ENCODE measurements at regions not wholly inside any gene's neighbourhood (a gene's known extent, or its start where the extent isn't known, plus 50 kb on each side); places are given as distances from the start of the nearest gene placed in this dataset.

- Histone ChIP-seq H3K4me1 (replicated peaks in 1 of 2; ENCODE audit: control insufficient read depth in 2 of 2, insufficient read depth in 2 of 2, low read length in 2 of 2) (no peaks in the 10 kb centered on the region), H3K9ac (ENCODE audit: insufficient read depth in 1 of 2, low read depth in 2 of 2, low read length in 2 of 2) (no peak overlapping the region), H3K4me3 (no peak overlapping the region), H3K9me1 (ENCODE audit: control insufficient read depth, insufficient read depth, low read length) (no peaks in the 10 kb centered on the region), H2AFZ (ENCODE audit: low read depth, low read length) (no peak overlapping the region), H3K36me3 (ENCODE audit: control insufficient read depth, insufficient read depth, low read length) (no peaks in the 10 kb centered on the region), H3K9me3 (replicated peaks; ENCODE audit: control insufficient read depth, insufficient read depth, low read depth, low read length) (no peaks in the 10 kb centered on the region), H4K20me1 (replicated peaks; ENCODE audit: control insufficient read depth, insufficient read depth, low read length) (no peaks in the 10 kb centered on the region), H3K27ac (ENCODE audit: extremely low read depth, low read depth, low read length) (no peak overlapping the region), H3K27me3 (ENCODE audit: control insufficient read depth in 2 of 2, insufficient read depth in 2 of 2, low read length in 2 of 2) (no peaks in the 10 kb centered on the region), H3K79me2 (ENCODE audit: control insufficient read depth, insufficient read depth, low read length) (no peaks in the 10 kb centered on the region), H3K4me2 (ENCODE audit: insufficient read depth, low read length) (no peak overlapping the region)
- BruUV-seq (replicated peaks): no TSS peak
- WGBS (ENCODE audit: insufficient coverage, low coverage, missing lambda C conversion rate): 0% methylated on average over 3 of the region's 3 CpGs
- DNase-seq (ENCODE audit: extremely low read depth in 1 of 4, low spot score in 3 of 4): no peak
- intact Hi-C loops (cut with micrococcal nuclease): no loop called here
- no peak for TF ChIP-seq HDAC8 (tag; IDR thresholded peaks at IDR 0.05)
- TF ChIP-seq, protein P1, sequence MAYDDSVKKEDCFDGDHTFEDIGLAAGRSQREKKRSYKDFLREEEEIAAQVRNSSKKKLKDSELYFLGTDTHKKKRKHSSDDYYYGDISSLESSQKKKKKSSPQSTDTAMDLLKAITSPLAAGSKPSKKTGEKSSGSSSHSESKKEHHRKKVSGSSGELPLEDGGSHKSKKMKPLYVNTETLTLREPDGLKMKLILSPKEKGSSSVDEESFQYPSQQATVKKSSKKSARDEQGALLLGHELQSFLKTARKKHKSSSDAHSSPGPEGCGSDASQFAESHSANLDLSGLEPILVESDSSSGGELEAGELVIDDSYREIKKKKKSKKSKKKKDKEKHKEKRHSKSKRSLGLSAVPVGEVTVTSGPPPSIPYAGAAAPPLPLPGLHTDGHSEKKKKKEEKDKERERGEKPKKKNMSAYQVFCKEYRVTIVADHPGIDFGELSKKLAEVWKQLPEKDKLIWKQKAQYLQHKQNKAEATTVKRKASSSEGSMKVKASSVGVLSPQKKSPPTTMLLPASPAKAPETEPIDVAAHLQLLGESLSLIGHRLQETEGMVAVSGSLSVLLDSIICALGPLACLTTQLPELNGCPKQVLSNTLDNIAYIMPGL (CRISPR knock-in tag; IDR thresholded peaks at IDR 0.05): no peak
- no peak for TF ChIP-seq PHB2 (IDR thresholded peaks at IDR 0.05; ENCODE audit: low read depth)
- no peak for TF ChIP-seq IRF2 (CRISPR knock-in tag; IDR thresholded peaks at IDR 0.05)
- TF ChIP-seq SREBF2 (CRISPR knock-in tag; IDR thresholded peaks at IDR 0.05): no peak
- TF ChIP-seq KLF1 (tag; IDR thresholded peaks at IDR 0.05): no peak
- no peak for TF ChIP-seq DIDO1 (tag; IDR thresholded peaks at IDR 0.05; ENCODE audit: low read depth)
- no peak for TF ChIP-seq HCFC1 (IDR thresholded peaks at IDR 0.05; ENCODE audit: low read depth, low read length)
- no peak for TF ChIP-seq SRSF3 (IDR thresholded peaks at IDR 0.05; ENCODE audit: insufficient read depth, low read length)
- ATAC-seq: no peak
- FAIRE-seq: no peak
- CTCF ChIA-PET (ENCODE audit: low intra/inter-chr PET ratio): no interaction called here
- in situ Hi-C loops (cut with MboI): no loop called here
- POLR2A ChIA-PET: no interaction called here
Measured at GRCh38 chr5:15421381-15421780, 78.6 kb upstream of the FBXL7 start.

Data from K562 (cell line).